K562 (cell line): ENCODE measurements at regions not wholly inside any gene's neighbourhood (a gene's known extent, or its start where the extent isn't known, plus 50 kb on each side); places are given as distances from the start of the nearest gene placed in this dataset.

ENCODE experiments used
- ATAC-seq: fragments of 200-7000 bp; cut with Tn5 transposase; 3 replicates; pipeline ENCODE4 v1.9.1; 2020; ENCODE audit warnings: moderate library complexity
- BruUV-seq: library from RNA; stranded (reverse); fragments of 400-500 nt; replicated peaks from 2 replicates; lab custom pipeline; 2021; lab: Mats Ljungman, UMichigan
- CTCF ChIA-PET: fragments of 300-600 bp; formaldehyde crosslinking; extraction: SDS; loops from one replicate; lab custom pipeline; 2021; ENCODE audit warnings: low intra/inter-chr PET ratio; lab: Yijun Ruan, JAX
- POLR2A ChIA-PET: fragments of 300-600, 350-650 bp; sonication (Branson Sonifier 250); formaldehyde crosslinking; extraction: SDS; loops from one replicate; lab custom pipeline; 2021; ENCODE audit warnings: antibody characterized with exemption, inconsistent platforms; lab: Yijun Ruan, JAX
- DNase-seq, 4 experiments: peaks; one replicate each; pipeline versions ENCODE4 v3.0.0 to v3.0.0-alpha.2; 2011 to 2018; ENCODE audit warnings: low spot score in 3 of 4, mixed read lengths in 3 of 4; ENCODE audit errors: extremely low read depth in 1 of 4
- FAIRE-seq: peaks from 2 replicates; lab custom pipeline; 2011; peaks lifted over from hg19 to GRCh38; lab: Jason Lieb, UNC
- H2AFZ ChIP-seq: 2 replicates; pipeline ENCODE4 v1.6.0; 2011; ENCODE audit warnings: low read depth, low read length, control low read depth, inconsistent platforms
- H3K27ac ChIP-seq: fragments of 200-600 bp; 3 replicates; pipeline ENCODE4 v1.8.0; 2011; ENCODE audit warnings: low read depth, mild to moderate bottlenecking, control low read depth, inconsistent platforms, low read length, moderate library complexity, mixed read lengths; ENCODE audit errors: extremely low read depth
- H3K27me3 ChIP-seq, 2 experiments: fragments of 300-600 bp in 1 of 2; 2 replicates in 1 of 2; 3 replicates in 1 of 2; pipeline versions ENCODE4 v1.6.0 to v1.8.0; 2011; ENCODE audit warnings: inconsistent platforms in 2 of 2, low read length in 2 of 2, mild to moderate bottlenecking in 1 of 2, mixed read lengths in 1 of 2, moderate library complexity in 1 of 2; ENCODE audit not compliant: control insufficient read depth in 2 of 2, insufficient read depth in 2 of 2
- H3K36me3 ChIP-seq: fragments of 300-600 bp; 3 replicates; pipeline ENCODE4 v1.8.0; 2011; ENCODE audit warnings: mild to moderate bottlenecking, low read length, inconsistent platforms; ENCODE audit not compliant: control insufficient read depth, insufficient read depth
- H3K4me1 ChIP-seq, 2 experiments: fragments of 200-600 bp in 1 of 2; replicated peaks in 1 of 2; 2 replicates in 1 of 2; 3 replicates in 1 of 2; pipeline versions ENCODE4 v1.5.1 to v1.8.0; 2011; ENCODE audit warnings: inconsistent platforms in 2 of 2, low read length in 2 of 2, mild to moderate bottlenecking in 1 of 2, mixed read lengths in 1 of 2, moderate library complexity in 1 of 2; ENCODE audit not compliant: control insufficient read depth in 2 of 2, insufficient read depth in 2 of 2
- H3K4me2 ChIP-seq: 2 replicates; pipeline ENCODE4 v1.6.1; 2011; ENCODE audit warnings: low read length, control low read depth, inconsistent platforms, mixed read lengths; ENCODE audit not compliant: insufficient read depth
- H3K4me3 ChIP-seq: fragments of 200-600 bp; sonication (generic), shearing (Covaris generic); 2 replicates; pipeline ENCODE4 v1.5.1; 2016; ENCODE audit warnings: control low read depth, inconsistent platforms
- H3K79me2 ChIP-seq: fragments of 200-600 bp; 3 replicates; pipeline ENCODE4 v1.8.0; 2011; ENCODE audit warnings: low read length, inconsistent platforms; ENCODE audit not compliant: control insufficient read depth, insufficient read depth
- H3K9ac ChIP-seq, 2 experiments: 2 replicates each; pipeline versions ENCODE4 v1.6.0 to v1.6.1; 2011; ENCODE audit warnings: low read depth in 2 of 2, low read length in 2 of 2, control low read depth in 1 of 2, inconsistent platforms in 1 of 2, mild to moderate bottlenecking in 1 of 2, mixed read lengths in 1 of 2; ENCODE audit not compliant: insufficient read depth in 1 of 2
- H3K9me1 ChIP-seq: one replicate; pipeline ENCODE4 v1.6.0; 2011; ENCODE audit warnings: inconsistent platforms, mild to moderate bottlenecking, low read length, moderate library complexity; ENCODE audit not compliant: control insufficient read depth, insufficient read depth
- H3K9me3 ChIP-seq: replicated peaks from 2 replicates; pipeline ENCODE4 v1.5.1; 2011; ENCODE audit warnings: low read depth, low read length, inconsistent platforms; ENCODE audit not compliant: control insufficient read depth, insufficient read depth
- H4K20me1 ChIP-seq: replicated peaks from 2 replicates; pipeline ENCODE4 v1.6.1; 2011; ENCODE audit warnings: low read length, inconsistent platforms, mixed read lengths; ENCODE audit not compliant: control insufficient read depth, insufficient read depth
- CC2D1A ChIP-seq: fragments of 450-650 bp; IDR thresholded peaks from 2 replicates; pipeline ENCODE4 v1.6.1; 2017; ENCODE audit warnings: mild to moderate bottlenecking
- CHD1 ChIP-seq: fragments of 200-600 bp; sonication (generic); IDR thresholded peaks from one replicate; pipeline ENCODE4 v1.6.1; 2012; ENCODE audit warnings: mild to moderate bottlenecking, moderate library complexity, low read length, inconsistent platforms
- FIP1L1 ChIP-seq: fragments of 200-400 bp; formaldehyde crosslinking; IDR thresholded peaks from 2 replicates; pipeline ENCODE4 v1.6.1; 2018; ENCODE audit warnings: mild to moderate bottlenecking, low read depth, low read length; ENCODE audit not compliant: poor library complexity, severe bottlenecking
- FOXP1 ChIP-seq: sonication (generic); formaldehyde crosslinking; IDR thresholded peaks from 2 replicates; pipeline ENCODE4 v1.8.0; 2022; ENCODE audit warnings: mild to moderate bottlenecking, missing genetic modification reagents
- HDAC6 ChIP-seq: IDR thresholded peaks from 2 replicates; pipeline ENCODE4 v1.6.1; 2012; ENCODE audit warnings: low read depth, mild to moderate bottlenecking, control low read depth, inconsistent platforms, low read length, moderate library complexity
- HIVEP1 ChIP-seq: fragments of 250-450 bp; sonication (Bioruptor Pico); IDR thresholded peaks from 2 replicates; pipeline ENCODE4 v1.4.0; 2020; ENCODE audit warnings: mild to moderate bottlenecking
- LARP7 ChIP-seq: fragments of 450-650 bp; IDR thresholded peaks from 2 replicates; pipeline ENCODE4 v1.6.1; 2016
- LEF1 ChIP-seq: fragments of 450-650 bp; IDR thresholded peaks from 2 replicates; pipeline ENCODE4 v1.6.1; 2016; ENCODE audit warnings: mild to moderate bottlenecking
- MAFK ChIP-seq: IDR thresholded peaks from 2 replicates; pipeline ENCODE4 v1.6.1; 2011; ENCODE audit warnings: low read length, improper control_type of control experiment
- NCOA1 ChIP-seq: fragments of 450-650 bp; IDR thresholded peaks from 2 replicates; pipeline ENCODE4 v1.6.1; 2016; ENCODE audit warnings: low read depth
- NFIX ChIP-seq: fragments of 250-450 bp; sonication (Bioruptor Pico); IDR thresholded peaks from 2 replicates; pipeline ENCODE4 v1.4.0; 2020; ENCODE audit warnings: low read depth, mild to moderate bottlenecking, moderate library complexity
- TEAD2 ChIP-seq: fragments of 450-650 bp; IDR thresholded peaks from 2 replicates; pipeline ENCODE4 v1.6.1; 2016; ENCODE audit warnings: missing genetic modification characterization, control low read depth, missing compliant biosample characterization
- WHSC1 ChIP-seq: IDR thresholded peaks from one replicate; pipeline ENCODE4 v1.6.1; 2012; ENCODE audit warnings: low read length, control low read depth, inconsistent platforms
- ZFX ChIP-seq: sonication (generic); formaldehyde crosslinking; IDR thresholded peaks from 2 replicates; pipeline ENCODE4 v1.8.0; 2022; ENCODE audit warnings: mild to moderate bottlenecking, missing genetic modification reagents, moderate library complexity
- ZNF232 ChIP-seq: sonication (generic); formaldehyde crosslinking; IDR thresholded peaks from 2 replicates; pipeline ENCODE4 v1.8.0; 2022; ENCODE audit warnings: mild to moderate bottlenecking, missing genetic modification reagents
- WGBS: fragments of 100-300 bp; shearing (Covaris generic); methylation state at CpG from one replicate; pipeline ENCODE4 v1.1.6; 2016; ENCODE audit warnings: low coverage, mixed read lengths; ENCODE audit not compliant: insufficient coverage; ENCODE audit errors: missing lambda C conversion rate; 5-methylcytosine and 5-hydroxymethylcytosine counted together
- in situ Hi-C: fragments of 300-500 bp; cut with MboI; formaldehyde crosslinking; loops from 4 replicates; pipeline ENCODE4 v1.15.0; 2018; ENCODE audit warnings: inconsistent platforms, mixed read lengths
- intact Hi-C: fragments of 100-400 bp; cut with micrococcal nuclease; formaldehyde crosslinking; loops from 2 replicates; pipeline ENCODE4 v1.14.2; 2022
- TF ChIP-seq, protein P1 (sequence below), 2 experiments: IDR thresholded peaks; 2 replicates each; pipeline ENCODE4 v1.6.1; 2012; ENCODE audit warnings: improper control_type of control experiment in 2 of 2, low read depth in 2 of 2, low read length in 2 of 2, borderline replicate concordance in 1 of 2
- TF ChIP-seq, protein P2 (sequence below), 2 experiments: fragments of 450-650 bp in 1 of 2; sonication (generic) in 1 of 2; formaldehyde crosslinking; conservative IDR thresholded peaks; 2 replicates each; pipeline versions ENCODE4 v1.4.0 to v1.8.1; 2020 to 2022; ENCODE audit warnings: mild to moderate bottlenecking in 1 of 2, missing genetic modification reagents in 1 of 2
- TF ChIP-seq, protein P3 (sequence below): fragments of 250-450 bp; sonication (Bioruptor Pico); IDR thresholded peaks from 2 replicates; pipeline ENCODE4 v1.5.0; 2021

DNA sequence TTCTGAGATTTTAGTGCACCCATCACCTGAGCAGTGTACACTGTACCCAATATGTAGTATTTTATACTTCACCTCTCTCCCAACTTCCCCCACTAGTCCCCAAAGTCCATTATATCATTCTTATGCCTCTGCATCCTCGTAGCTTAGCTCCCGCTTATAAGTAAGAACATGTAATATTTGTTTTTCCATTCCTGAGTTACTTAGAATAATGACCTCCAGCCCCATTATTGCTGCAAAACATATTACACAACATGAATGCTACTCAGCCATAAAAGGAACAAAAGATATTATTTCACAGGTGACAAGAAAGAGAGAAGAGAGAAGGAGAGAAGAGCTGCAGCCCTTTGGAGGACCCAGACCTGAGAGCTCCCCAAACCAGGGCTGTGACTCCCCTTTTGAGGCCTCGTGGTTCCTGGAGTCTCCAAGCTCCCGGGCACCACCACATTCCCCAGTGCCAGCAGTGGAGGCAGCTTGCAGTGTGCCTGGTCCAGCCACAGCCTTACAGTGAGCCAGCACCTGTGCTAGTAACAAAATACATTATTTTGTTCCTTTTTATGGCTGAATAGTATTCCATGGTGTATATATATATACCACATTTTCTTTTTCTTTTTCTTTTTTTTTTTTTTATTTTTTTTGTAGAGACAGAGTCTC lies 194.5 kb upstream of the DAB2 start (continued):
- TF ChIP-seq, protein P1, sequence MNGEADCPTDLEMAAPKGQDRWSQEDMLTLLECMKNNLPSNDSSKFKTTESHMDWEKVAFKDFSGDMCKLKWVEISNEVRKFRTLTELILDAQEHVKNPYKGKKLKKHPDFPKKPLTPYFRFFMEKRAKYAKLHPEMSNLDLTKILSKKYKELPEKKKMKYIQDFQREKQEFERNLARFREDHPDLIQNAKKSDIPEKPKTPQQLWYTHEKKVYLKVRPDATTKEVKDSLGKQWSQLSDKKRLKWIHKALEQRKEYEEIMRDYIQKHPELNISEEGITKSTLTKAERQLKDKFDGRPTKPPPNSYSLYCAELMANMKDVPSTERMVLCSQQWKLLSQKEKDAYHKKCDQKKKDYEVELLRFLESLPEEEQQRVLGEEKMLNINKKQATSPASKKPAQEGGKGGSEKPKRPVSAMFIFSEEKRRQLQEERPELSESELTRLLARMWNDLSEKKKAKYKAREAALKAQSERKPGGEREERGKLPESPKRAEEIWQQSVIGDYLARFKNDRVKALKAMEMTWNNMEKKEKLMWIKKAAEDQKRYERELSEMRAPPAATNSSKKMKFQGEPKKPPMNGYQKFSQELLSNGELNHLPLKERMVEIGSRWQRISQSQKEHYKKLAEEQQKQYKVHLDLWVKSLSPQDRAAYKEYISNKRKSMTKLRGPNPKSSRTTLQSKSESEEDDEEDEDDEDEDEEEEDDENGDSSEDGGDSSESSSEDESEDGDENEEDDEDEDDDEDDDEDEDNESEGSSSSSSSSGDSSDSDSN (IDR thresholded peaks at IDR 0.05; ENCODE audit: borderline replicate concordance in 1 of 2, low read depth in 2 of 2, low read length in 2 of 2), result no peak
- TF ChIP-seq TEAD2 (tag) (no peak), LEF1 (no peak), HIVEP1 (no peak)
- TF ChIP-seq, protein P2, sequence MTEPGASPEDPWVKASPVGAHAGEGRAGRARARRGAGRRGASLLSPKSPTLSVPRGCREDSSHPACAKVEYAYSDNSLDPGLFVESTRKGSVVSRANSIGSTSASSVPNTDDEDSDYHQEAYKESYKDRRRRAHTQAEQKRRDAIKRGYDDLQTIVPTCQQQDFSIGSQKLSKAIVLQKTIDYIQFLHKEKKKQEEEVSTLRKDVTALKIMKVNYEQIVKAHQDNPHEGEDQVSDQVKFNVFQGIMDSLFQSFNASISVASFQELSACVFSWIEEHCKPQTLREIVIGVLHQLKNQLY (CRISPR knock-in tag; conservative IDR thresholded peaks at IDR 0.05), result no peak
- TF ChIP-seq, all 486 proteins: peak for 0

DNA sequence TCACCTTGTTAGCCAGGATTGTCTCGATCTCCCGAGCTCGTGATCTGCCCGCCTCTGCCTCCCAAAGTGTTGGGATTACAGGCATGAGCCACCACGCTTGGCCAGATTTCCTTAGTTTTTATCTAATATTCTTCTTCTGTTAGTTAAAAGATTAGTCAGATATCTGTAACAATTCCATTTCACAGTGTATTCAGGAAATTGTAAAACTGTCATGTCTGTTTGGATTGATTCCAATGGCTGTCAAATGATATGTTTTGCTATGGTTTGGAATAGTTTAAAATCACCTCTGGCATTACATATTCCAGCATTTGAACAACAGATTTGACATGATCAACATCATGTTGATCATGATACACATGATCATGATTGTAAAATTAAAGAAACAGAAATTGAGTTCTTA lies 193.6 kb upstream of the DAB2 start:
- BruUV-seq, result no TSS peak
- in situ Hi-C loops, result no loop called here
- no peak overlapping the region for H3K9ac ChIP-seq
- H4K20me1 ChIP-seq, result no peaks in the 10 kb centered on the region
- intact Hi-C loops, result no loop called here
- 0% methylated on average over 5 of the region's 5 CpGs for WGBS
- no peaks in the 10 kb centered on the region for H3K9me3 ChIP-seq
- H3K4me1 ChIP-seq, result no peaks in the 10 kb centered on the region; a peak in 1 of 5 replicates
- H3K27ac ChIP-seq, result no peak overlapping the region
- ChIA-PET POLR2A (no interaction called here), CTCF (no interaction called here)
- no peaks in the 10 kb centered on the region for H3K36me3 ChIP-seq
- H3K9me1 ChIP-seq, result no peaks in the 10 kb centered on the region
- FAIRE-seq (no peak), ATAC-seq (no peak), DNase-seq (no peak)
- no peak overlapping the region for H2AFZ ChIP-seq
- no peak overlapping the region for H3K4me3 ChIP-seq
- no peaks in the 10 kb centered on the region for H3K79me2 ChIP-seq
- no peak overlapping the region for H3K4me2 ChIP-seq
- peaks cover 0 to 6% of the 10 kb centered on the region in 2 experiments; a peak in 1 of 5 replicates for H3K27me3 ChIP-seq
- no peak for TF ChIP-seq LARP7
- TF ChIP-seq ZNF232, result no peak
- TF ChIP-seq CC2D1A, result no peak
- TF ChIP-seq FIP1L1, result no peak
- TF ChIP-seq, protein P3, sequence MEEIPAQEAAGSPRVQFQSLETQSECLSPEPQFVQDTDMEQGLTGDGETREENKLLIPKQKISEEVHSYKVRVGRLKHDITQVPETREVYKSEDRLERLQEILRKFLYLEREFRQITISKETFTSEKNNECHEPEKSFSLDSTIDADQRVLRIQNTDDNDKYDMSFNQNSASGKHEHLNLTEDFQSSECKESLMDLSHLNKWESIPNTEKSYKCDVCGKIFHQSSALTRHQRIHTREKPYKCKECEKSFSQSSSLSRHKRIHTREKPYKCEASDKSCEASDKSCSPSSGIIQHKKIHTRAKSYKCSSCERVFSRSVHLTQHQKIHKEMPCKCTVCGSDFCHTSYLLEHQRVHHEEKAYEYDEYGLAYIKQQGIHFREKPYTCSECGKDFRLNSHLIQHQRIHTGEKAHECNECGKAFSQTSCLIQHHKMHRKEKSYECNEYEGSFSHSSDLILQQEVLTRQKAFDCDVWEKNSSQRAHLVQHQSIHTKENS (CRISPR knock-in tag), result no peak
- TF ChIP-seq ZFX (CRISPR knock-in tag), result no peak
- no peak for TF ChIP-seq FOXP1 (CRISPR knock-in tag)
- no peak for TF ChIP-seq HDAC6
- TF ChIP-seq CHD1, result no peak
- TF ChIP-seq NCOA1, result no peak
- no peak for TF ChIP-seq NFIX (CRISPR knock-in tag)
- TF ChIP-seq WHSC1, result no peak
- no peak for TF ChIP-seq MAFK
